Adrenal gland (tissue), 5 donors: ENCODE measurements at regions not wholly inside any gene's neighbourhood (a gene's known extent, or its start where the extent isn't known, plus 50 kb on each side); places are given as distances from the start of the nearest gene placed in this dataset.

Source experiments
- CTCF ChIP-seq, 6 experiments: fragments of 450-650 bp in 4 of 6; fragments of 200-600 bp in 2 of 6; sonication (generic) in 1 of 6; IDR thresholded peaks; 1 replicate in 5 of 6; 2 replicates in 1 of 6; pipeline versions ENCODE4 v1.5.1 to v1.8.0; 2016 to 2021; ENCODE audit warnings: antibody characterized with exemption in 6 of 6, mild to moderate bottlenecking in 2 of 6, moderate library complexity in 1 of 6
- POLR2A ChIP-seq, 2 donors: fragments of 450-650 bp; IDR thresholded peaks; one replicate each; pipeline ENCODE4 v1.6.1; 2017; ENCODE audit warnings: antibody characterized with exemption in 2 of 2, mild to moderate bottlenecking in 2 of 2, moderate library complexity in 1 of 2
- donor health status: DM: no; HTN: no; CAD: no.

- TF ChIP-seq CTCF (IDR thresholded peaks at IDR 0.05): no peak
- no peak for TF ChIP-seq POLR2A (IDR thresholded peaks at IDR 0.05)
Measured at GRCh38 chr18:37662099-37662498, 96.5 kb upstream of the CELF4 start.
